ENCODE measurements at regions not wholly inside any gene's neighbourhood (a gene's known extent, or its start where the extent isn't known, plus 50 kb on each side); places are given as distances from the start of the nearest gene placed in this dataset.
"Not testable (repeated sequence)": the region's sequence is repeated elsewhere in the genome, so short reads cannot be mapped to it uniquely, and the experiment has no call there.

DNA sequence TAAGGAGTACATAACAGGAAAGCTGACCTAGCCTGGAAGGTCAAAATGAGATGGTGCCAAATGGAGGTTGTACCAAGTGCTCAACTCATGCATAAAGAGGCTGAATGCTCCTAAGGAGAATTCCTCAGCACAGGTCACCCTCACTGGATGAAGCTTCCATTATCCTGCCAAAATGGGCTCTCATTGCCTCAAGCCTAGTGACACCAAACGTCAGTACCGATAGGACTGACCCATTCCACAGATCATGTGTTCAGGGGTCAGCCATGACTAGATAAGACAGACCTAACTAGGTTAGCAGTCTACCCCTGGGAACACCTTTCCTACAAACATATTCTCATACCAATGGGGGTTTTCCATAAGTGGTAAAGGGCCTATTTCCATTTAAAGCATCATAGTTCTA lies 160.7 kb downstream of the MEX3B start:
- Histone ChIP-seq H3K4me1 (peaks cover 0 to 12% (median 0%) of the 10 kb centered on the region in 4 donors), H3K36me3 (no peaks in the 10 kb centered on the region), H3K9me3 (no peaks in the 10 kb centered on the region), H3K4me3 (no peak overlapping the region), H3K27ac (no peak overlapping the region), H3K27me3 (no peaks in the 10 kb centered on the region)
- TF ChIP-seq, protein P1, sequence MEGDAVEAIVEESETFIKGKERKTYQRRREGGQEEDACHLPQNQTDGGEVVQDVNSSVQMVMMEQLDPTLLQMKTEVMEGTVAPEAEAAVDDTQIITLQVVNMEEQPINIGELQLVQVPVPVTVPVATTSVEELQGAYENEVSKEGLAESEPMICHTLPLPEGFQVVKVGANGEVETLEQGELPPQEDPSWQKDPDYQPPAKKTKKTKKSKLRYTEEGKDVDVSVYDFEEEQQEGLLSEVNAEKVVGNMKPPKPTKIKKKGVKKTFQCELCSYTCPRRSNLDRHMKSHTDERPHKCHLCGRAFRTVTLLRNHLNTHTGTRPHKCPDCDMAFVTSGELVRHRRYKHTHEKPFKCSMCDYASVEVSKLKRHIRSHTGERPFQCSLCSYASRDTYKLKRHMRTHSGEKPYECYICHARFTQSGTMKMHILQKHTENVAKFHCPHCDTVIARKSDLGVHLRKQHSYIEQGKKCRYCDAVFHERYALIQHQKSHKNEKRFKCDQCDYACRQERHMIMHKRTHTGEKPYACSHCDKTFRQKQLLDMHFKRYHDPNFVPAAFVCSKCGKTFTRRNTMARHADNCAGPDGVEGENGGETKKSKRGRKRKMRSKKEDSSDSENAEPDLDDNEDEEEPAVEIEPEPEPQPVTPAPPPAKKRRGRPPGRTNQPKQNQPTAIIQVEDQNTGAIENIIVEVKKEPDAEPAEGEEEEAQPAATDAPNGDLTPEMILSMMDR (IDR thresholded peaks at IDR 0.05): no peak
- no peak for TF ChIP-seq EP300 (IDR thresholded peaks at IDR 0.05)
- TF ChIP-seq POLR2A (IDR thresholded peaks at IDR 0.05): no peak
- WGBS, 2 donors: 94 to 97% methylated on average over 2 of the region's 2 CpGs
- DNase-seq (ENCODE audit: low spot score in 2 of 2): no peak

DNA sequence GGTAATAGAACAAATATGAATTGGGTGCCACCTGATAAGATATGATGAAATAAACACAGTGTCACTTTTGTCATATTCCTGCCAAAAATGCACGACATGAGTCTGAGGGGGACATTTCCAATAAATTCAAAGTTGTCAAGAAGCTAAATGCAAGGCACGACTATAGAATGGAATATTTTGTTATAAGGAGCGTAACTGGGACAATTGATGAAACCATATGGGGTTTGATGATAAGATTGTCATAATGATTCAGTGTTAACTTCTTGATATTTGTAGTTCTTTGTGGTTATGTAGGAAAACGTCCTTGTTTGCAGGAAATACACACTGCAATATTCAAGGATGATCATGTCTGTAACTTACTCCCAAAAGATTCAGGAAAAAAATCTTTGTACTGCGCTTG lies 163.3 kb downstream of the MEX3B start:
- no peaks in the 10 kb centered on the region for H3K36me3 ChIP-seq
- WGBS, 2 donors: 71% methylated on average over 5 of the region's 5 CpGs
- TF ChIP-seq, protein P1 (IDR thresholded peaks at IDR 0.05): no peak
- no peak for TF ChIP-seq POLR2A (IDR thresholded peaks at IDR 0.05)
- TF ChIP-seq EP300 (IDR thresholded peaks at IDR 0.05): no peak
- peaks cover 0 to 8% (median 0%) of the 10 kb centered on the region in 4 donors for H3K4me1 ChIP-seq
- H3K27ac ChIP-seq: no peak overlapping the region
- no peaks in the 10 kb centered on the region for H3K9me3 ChIP-seq
- no peaks in the 10 kb centered on the region for H3K27me3 ChIP-seq
- no peak for DNase-seq (ENCODE audit: low spot score in 2 of 2)
- no peak overlapping the region for H3K4me3 ChIP-seq

DNA sequence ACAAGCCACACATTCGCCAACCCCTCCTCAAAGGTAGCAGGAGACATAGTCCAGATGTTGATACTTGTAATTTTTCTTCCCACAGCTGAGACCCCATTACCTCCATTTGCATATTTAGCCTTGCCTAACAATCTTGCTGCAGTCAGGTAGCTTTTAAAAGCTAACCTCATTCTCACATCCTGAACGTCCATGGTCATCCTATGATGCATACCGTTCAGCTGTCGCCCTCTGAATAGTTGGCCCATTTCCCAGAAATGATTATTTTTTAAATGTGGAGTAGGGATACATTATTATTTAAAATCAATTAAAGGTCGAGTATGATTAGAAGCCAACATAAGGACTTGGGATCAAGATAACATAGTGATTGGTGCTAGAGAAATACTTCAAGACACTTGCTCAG lies 165.0 kb downstream of the MEX3B start:
- H3K36me3 ChIP-seq: no peaks in the 10 kb centered on the region
- H3K9me3 ChIP-seq: no peaks in the 10 kb centered on the region
- DNase-seq (ENCODE audit: low spot score in 2 of 2): no peak
- no peak overlapping the region for H3K27ac ChIP-seq
- H3K27me3 ChIP-seq: no peaks in the 10 kb centered on the region
- H3K4me3 ChIP-seq: no peak overlapping the region
- H3K4me1 ChIP-seq: peaks cover 0 to 8% (median 0%) of the 10 kb centered on the region in 4 donors
- TF ChIP-seq EP300 (IDR thresholded peaks at IDR 0.05) (no peak), POLR2A (IDR thresholded peaks at IDR 0.05) (no peak)
- TF ChIP-seq, protein P1 (IDR thresholded peaks at IDR 0.05): no peak
- WGBS, 2 donors: 58 to 72% methylated on average over 5 of the region's 5 CpGs

DNA sequence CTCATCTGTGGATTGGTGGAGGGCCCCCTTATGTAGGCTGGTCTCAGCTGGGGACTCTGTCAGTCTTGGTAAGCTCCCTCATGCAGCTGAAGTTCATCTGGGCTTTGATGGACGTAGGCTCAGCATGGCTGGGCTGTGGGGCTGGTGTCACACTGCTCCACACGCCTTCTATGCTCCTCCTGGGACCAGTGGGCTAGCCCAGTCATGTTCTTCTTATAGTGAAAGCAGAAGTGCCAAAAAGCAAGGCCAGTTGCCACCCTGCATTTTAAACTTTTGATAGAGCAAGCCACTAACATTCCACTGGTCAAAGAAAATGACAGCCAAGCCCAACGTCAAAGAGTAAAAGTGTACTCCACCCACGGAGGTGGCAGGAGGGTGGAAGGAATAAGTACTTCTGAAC lies 165.5 kb downstream of the MEX3B start:
- TF ChIP-seq, protein P1 (IDR thresholded peaks at IDR 0.05): no peak
- TF ChIP-seq EP300 (IDR thresholded peaks at IDR 0.05) (no peak), POLR2A (IDR thresholded peaks at IDR 0.05) (no peak)
- DNase-seq (ENCODE audit: low spot score in 2 of 2): no peak
- Histone ChIP-seq H3K4me1 (peaks cover 0 to 8% (median 0%) of the 10 kb centered on the region in 4 donors), H3K27ac (no peak overlapping the region), H3K27me3 (no peaks in the 10 kb centered on the region), H3K9me3 (no peaks in the 10 kb centered on the region), H3K36me3 (no peaks in the 10 kb centered on the region), H3K4me3 (no peak overlapping the region)
- WGBS, 2 donors: 78 to 82% methylated on average over 4 of the region's 4 CpGs

DNA sequence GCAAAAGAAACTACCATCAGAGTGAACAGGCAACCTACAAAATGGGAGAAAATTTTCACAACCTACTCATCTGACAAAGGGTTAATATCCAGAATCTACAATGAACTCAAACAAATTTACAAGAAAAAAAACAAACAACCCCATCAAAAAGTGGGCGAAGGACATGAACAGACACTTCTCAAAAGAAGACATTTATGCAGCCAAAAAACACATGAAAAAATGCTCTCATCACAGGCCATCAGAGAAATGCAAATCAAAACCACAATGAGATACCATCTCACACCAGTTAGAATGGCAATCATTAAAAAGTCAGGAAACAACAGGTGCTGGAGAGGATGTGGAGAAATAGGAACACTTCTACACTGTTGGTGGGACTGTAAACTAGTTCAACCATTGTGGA lies 170.1 kb downstream of the MEX3B start:
- not testable (repeated sequence) for H3K36me3 ChIP-seq, H3K4me1 ChIP-seq
- WGBS, 2 donors: 91 to 100% methylated on average over 1 of the region's 1 CpG

DNA sequence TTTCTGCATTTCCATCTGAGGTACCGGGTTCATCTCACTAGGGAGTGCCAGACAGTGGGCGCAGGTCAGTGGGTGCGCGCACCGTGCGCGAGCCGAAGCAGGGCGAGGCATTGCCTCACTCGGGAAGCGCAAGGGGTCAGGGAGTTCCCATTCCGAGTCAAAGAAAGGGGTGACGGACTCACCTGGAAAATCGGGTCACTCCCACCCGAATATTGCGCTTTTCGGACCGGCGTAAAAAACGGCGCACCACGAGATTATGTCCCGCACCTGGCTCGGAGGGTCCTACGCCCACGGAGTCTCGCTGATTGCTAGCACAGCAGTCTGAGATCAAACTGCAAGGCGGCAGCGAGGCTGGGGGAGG lies 175.1 kb downstream of the MEX3B start:
- not testable (repeated sequence) for H3K27me3 ChIP-seq

More for the DNA sequence above, 170.1 kb downstream of the MEX3B start:
- H3K27me3 ChIP-seq; H3K4me3 ChIP-seq; DNase-seq (ENCODE audit: low spot score in 2 of 2); H3K9me3 ChIP-seq; H3K27ac ChIP-seq: not testable (repeated sequence)

DNA sequence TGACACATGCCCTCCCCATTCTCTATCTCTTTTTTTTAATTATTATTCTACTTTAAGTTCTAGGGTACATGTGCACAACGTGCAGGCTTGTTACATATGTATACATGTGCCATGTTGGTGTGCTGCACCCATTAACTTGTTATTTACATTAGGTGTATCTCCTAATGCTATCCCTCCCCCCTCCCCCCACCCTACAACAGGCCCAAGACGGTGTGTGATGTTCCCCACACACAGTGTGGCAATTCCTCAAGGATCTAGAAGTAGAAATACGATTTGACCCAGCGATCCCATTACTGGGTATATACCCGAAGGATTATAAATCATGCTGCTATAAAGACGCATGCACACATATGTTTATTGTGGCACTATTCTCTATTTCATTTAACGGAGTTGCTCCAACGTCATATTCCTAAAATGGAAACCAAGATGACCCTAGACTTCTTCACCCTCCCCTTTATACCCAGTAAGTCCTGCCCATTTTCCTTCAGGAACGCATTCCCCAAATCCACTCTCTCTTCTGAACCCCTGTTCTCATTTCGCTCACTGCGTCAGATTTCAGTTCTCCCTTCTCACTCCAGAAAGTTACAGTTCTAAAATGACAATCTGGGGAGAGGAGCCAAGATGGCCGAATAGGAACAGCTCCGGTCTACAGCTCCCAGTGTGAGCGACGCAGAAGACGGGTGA lies 175.6 kb downstream of the MEX3B start:
- H3K27me3 ChIP-seq; H3K4me3 ChIP-seq; H3K27ac ChIP-seq; H3K36me3 ChIP-seq; H3K9me3 ChIP-seq; DNase-seq (ENCODE audit: low spot score in 2 of 2); H3K4me1 ChIP-seq: not testable (repeated sequence)
- 86 to 88% methylated on average over 16 of the region's 16 CpGs for WGBS, 2 donors

More for the DNA sequence above, 175.1 kb downstream of the MEX3B start:
- WGBS, 2 donors: 90 to 96% methylated on average over 15 to 27 of the region's 29 CpGs
- H3K4me3 ChIP-seq; H3K4me1 ChIP-seq; H3K36me3 ChIP-seq; H3K9me3 ChIP-seq; H3K27ac ChIP-seq; DNase-seq (ENCODE audit: low spot score in 2 of 2): not testable (repeated sequence)
